Upper lobe of left lung (tissue), 6 donors: ENCODE measurements at regions not wholly inside any gene's neighbourhood (a gene's known extent, or its start where the extent isn't known, plus 50 kb on each side); places are given as distances from the start of the nearest gene placed in this dataset.

Experiments
- ATAC-seq, 2 donors: fragments of 200-7000 bp; cut with Tn5 transposase; one replicate each; pipeline ENCODE4 v1.9.1; 2022; ENCODE audit warnings: mild to moderate bottlenecking in 2 of 2, moderate library complexity in 2 of 2; ENCODE audit not compliant: low FRiP score in 2 of 2
- DNase-seq, 2 donors: peaks; one replicate each; pipeline ENCODE4 v3.0.0-alpha.2; 2019 to 2020
- H3K27ac ChIP-seq, 4 donors: fragments of 200-600 bp; sonication (generic); one replicate each; pipeline ENCODE4 v1.5.1; 2016 to 2019
- H3K27me3 ChIP-seq, 4 donors: fragments of 200-600 bp; sonication (generic); one replicate each; pipeline ENCODE4 v1.5.1; 2017 to 2019
- H3K36me3 ChIP-seq, 4 donors: fragments of 200-600 bp; sonication (generic); one replicate each; pipeline ENCODE4 v1.5.1; 2016 to 2019
- H3K4me1 ChIP-seq, 4 donors: fragments of 200-600 bp; sonication (generic); one replicate each; pipeline ENCODE4 v1.5.1; 2018 to 2019
- H3K4me3 ChIP-seq, 4 donors: fragments of 200-600 bp; sonication (generic); one replicate each; pipeline ENCODE4 v1.5.1; 2017 to 2019; ENCODE audit warnings: mild to moderate bottlenecking in 2 of 4, moderate library complexity in 1 of 4
- H3K9me3 ChIP-seq, 4 donors: fragments of 200-600 bp; sonication (generic); one replicate each; pipeline ENCODE4 v1.5.1; 2018 to 2019
- CTCF ChIP-seq, 6 experiments: fragments of 450-650 bp in 4 of 6; fragments of 200-600 bp in 2 of 6; sonication (generic) in 2 of 6; IDR thresholded peaks; one replicate each; pipeline ENCODE4 v1.5.1; 2016 to 2019; ENCODE audit warnings: antibody characterized with exemption in 6 of 6
- EP300 ChIP-seq, 4 donors: sonication (generic); formaldehyde crosslinking; IDR thresholded peaks; one replicate each; pipeline ENCODE4 v1.5.1; 2017; ENCODE audit warnings: antibody characterized with exemption in 4 of 4, control low read depth in 2 of 4
- POLR2A ChIP-seq, 4 donors: fragments of 450-650 bp; IDR thresholded peaks; one replicate each; pipeline ENCODE4 v1.5.1; 2016 to 2017; ENCODE audit warnings: antibody characterized with exemption in 4 of 4, mild to moderate bottlenecking in 2 of 4
- POLR2AphosphoS5 ChIP-seq, 2 donors: sonication (generic); formaldehyde crosslinking; IDR thresholded peaks; one replicate each; pipeline ENCODE4 v1.5.1; 2017; ENCODE audit warnings: antibody characterized with exemption in 2 of 2
- WGBS, 2 donors: methylation state at CpG; one replicate each; pipeline ENCODE4 v1.1.5; 2017 to 2018; 5-methylcytosine and 5-hydroxymethylcytosine counted together
- small RNA-seq, 4 donors: library from RNA; depleted of rRNA; stranded (forward); fragments of <200 nt; gene quantifications; one replicate each; pipeline ENCODE3, GENCODE V24; 2016
- donor health status: DM: no; HTN: no; CAD: no; lungs with moderate emphysema.
- donor health status: DM: no; HTN: yes; CAD: no; lungs with severe emphysema.

GRCh38 chr7:54476609-54477008, 65.6 kb upstream of the VSTM2A start:
- H3K27ac ChIP-seq = no peak overlapping the region
- 84 to 97% methylated on average over 1 of the region's 1 CpG for WGBS, 2 donors
- no peak for ATAC-seq
- H3K36me3 ChIP-seq = no peaks in the 10 kb centered on the region
- H3K4me3 ChIP-seq = no peak overlapping the region
- H3K4me1 ChIP-seq = no peaks in the 10 kb centered on the region
- no peak for DNase-seq
- H3K27me3 ChIP-seq = no peaks in the 10 kb centered on the region
- TF ChIP-seq POLR2A (IDR thresholded peaks at IDR 0.05) (no peak), EP300 (IDR thresholded peaks at IDR 0.05) (no peak), CTCF (IDR thresholded peaks at IDR 0.05) (no peak), POLR2AphosphoS5 (IDR thresholded peaks at IDR 0.05) (no peak)
- H3K9me3 ChIP-seq = no peaks in the 10 kb centered on the region

GRCh38 chr7:54477083-54477482, 65.1 kb upstream of the VSTM2A start:
- no peak for ATAC-seq
- Histone ChIP-seq H3K27ac (no peak overlapping the region), H3K36me3 (no peaks in the 10 kb centered on the region), H3K9me3 (no peaks in the 10 kb centered on the region), H3K4me1 (no peaks in the 10 kb centered on the region), H3K4me3 (no peak overlapping the region), H3K27me3 (no peaks in the 10 kb centered on the region)
- WGBS, 2 donors = 88 to 91% methylated on average over 1 of the region's 1 CpG
- DNase-seq = no peak
- no peak for TF ChIP-seq CTCF (IDR thresholded peaks at IDR 0.05)
- no peak for TF ChIP-seq POLR2A (IDR thresholded peaks at IDR 0.05)
- no peak for TF ChIP-seq EP300 (IDR thresholded peaks at IDR 0.05)
- no peak for TF ChIP-seq POLR2AphosphoS5 (IDR thresholded peaks at IDR 0.05)

- DNase-seq = no peak
- H3K9me3 ChIP-seq = no peaks in the 10 kb centered on the region
- 25 to 37% methylated on average over 1 to 3 of the region's 3 CpGs for WGBS, 2 donors
Measured at GRCh38 chr7:54483523-54483922, 58.7 kb upstream of the VSTM2A start.

GRCh38 chr7:54485044-54485443, 57.1 kb upstream of the VSTM2A start:
- no peaks in the 10 kb centered on the region for H3K27me3 ChIP-seq
- no peak for TF ChIP-seq POLR2AphosphoS5 (IDR thresholded peaks at IDR 0.05)
- no peak for TF ChIP-seq CTCF (IDR thresholded peaks at IDR 0.05)
- TF ChIP-seq EP300 (IDR thresholded peaks at IDR 0.05) = no peak
- no peak for TF ChIP-seq POLR2A (IDR thresholded peaks at IDR 0.05)
- no peak for ATAC-seq

More at GRCh38 chr7:54483523-54483922, 58.7 kb upstream of the VSTM2A start:
- Histone ChIP-seq H3K4me3 (no peak overlapping the region), H3K4me1 (no peaks in the 10 kb centered on the region), H3K36me3 (no peaks in the 10 kb centered on the region), H3K27me3 (no peaks in the 10 kb centered on the region), H3K27ac (no peak overlapping the region)
- ATAC-seq = no peak
- TF ChIP-seq CTCF (IDR thresholded peaks at IDR 0.05) (no peak), POLR2AphosphoS5 (IDR thresholded peaks at IDR 0.05) (no peak), EP300 (IDR thresholded peaks at IDR 0.05) (no peak), POLR2A (IDR thresholded peaks at IDR 0.05) (no peak)

More at GRCh38 chr7:54485044-54485443, 57.1 kb upstream of the VSTM2A start:
- Histone ChIP-seq H3K4me1 (no peaks in the 10 kb centered on the region), H3K4me3 (no peak overlapping the region), H3K27ac (no peak overlapping the region), H3K36me3 (no peaks in the 10 kb centered on the region), H3K9me3 (no peaks in the 10 kb centered on the region)
- WGBS, 2 donors = 33 to 48% methylated on average over 1 of the region's 1 CpG
- no peak for DNase-seq

Small RNA genes lying in the stretch of these regions (small RNA-seq; reads per million reads assigned to genes)
- gene AC074348.1 (0 reads per million in 4 donors), gene RNU2-29P (0 to 0.55 (median 0.06) reads per million in 4 donors)
